Tibial nerve (tissue), 3 donors: ENCODE measurements at regions not wholly inside any gene's neighbourhood (a gene's known extent, or its start where the extent isn't known, plus 50 kb on each side); places are given as distances from the start of the nearest gene placed in this dataset.

ENCODE experiments used
- CTCF ChIP-seq, 5 experiments: fragments of 200-600 bp in 3 of 5; fragments of 450-650 bp in 2 of 5; sonication (generic) in 3 of 5; IDR thresholded peaks; one replicate each; pipeline ENCODE4 v1.5.1; 2016 to 2019; ENCODE audit warnings: antibody characterized with exemption in 5 of 5, mild to moderate bottlenecking in 3 of 5, moderate library complexity in 2 of 5
- POLR2A ChIP-seq, 2 donors: fragments of 450-650 bp; IDR thresholded peaks; one replicate each; pipeline ENCODE4 v1.6.1; 2017; ENCODE audit warnings: antibody characterized with exemption in 2 of 2, mild to moderate bottlenecking in 2 of 2, moderate library complexity in 2 of 2

- TF ChIP-seq CTCF (IDR thresholded peaks at IDR 0.05) (no peak), POLR2A (IDR thresholded peaks at IDR 0.05) (no peak)
Measured at GRCh38 chr12:19000836-19001235, 128.7 kb upstream of the PLEKHA5 start.
